Peyer's patch (tissue), 4 donors: ENCODE measurements at regions not wholly inside any gene's neighbourhood (a gene's known extent, or its start where the extent isn't known, plus 50 kb on each side); places are given as distances from the start of the nearest gene placed in this dataset.

ENCODE experiments used
- DNase-seq, 3 donors: peaks; one replicate each; pipeline ENCODE4 v3.0.0-alpha.2; 2017 to 2019
- H3K27ac ChIP-seq, 4 donors: fragments of 200-600 bp; sonication (generic); one replicate each; pipeline ENCODE4 v1.5.1; 2016 to 2019
- H3K27me3 ChIP-seq, 2 donors: fragments of 200-600 bp; sonication (generic); one replicate each; pipeline ENCODE4 v1.5.1; 2019
- H3K36me3 ChIP-seq, 3 donors: fragments of 200-600 bp; sonication (generic); one replicate each; pipeline ENCODE4 v1.5.1; 2016 to 2019
- H3K4me1 ChIP-seq, 4 donors: fragments of 200-600 bp; sonication (generic); one replicate each; pipeline ENCODE4 v1.5.1; 2016 to 2019
- H3K4me3 ChIP-seq, 4 donors: fragments of 200-600 bp; sonication (generic); 1 replicate in 3 of 4; 2 replicates in 1 of 4; pipeline ENCODE4 v1.5.1; 2016 to 2019; ENCODE audit warnings: mild to moderate bottlenecking in 1 of 4
- H3K9me3 ChIP-seq, 4 donors: fragments of 200-600 bp; sonication (generic); one replicate each; pipeline ENCODE4 v1.5.1; 2016 to 2019; ENCODE audit warnings: mild to moderate bottlenecking in 1 of 4
- POLR2A ChIP-seq, 2 donors: fragments of 450-650 bp; IDR thresholded peaks; one replicate each; pipeline ENCODE4 v1.5.1; 2017; ENCODE audit warnings: antibody characterized with exemption in 2 of 2, mild to moderate bottlenecking in 2 of 2, moderate library complexity in 2 of 2
- TF ChIP-seq, protein P1 (sequence below), 6 experiments: fragments of 450-650 bp in 4 of 6; fragments of 200-600 bp in 2 of 6; sonication (generic) in 1 of 6; IDR thresholded peaks; one replicate each; pipeline ENCODE4 v1.5.1; 2017 to 2019; ENCODE audit warnings: antibody characterized with exemption in 6 of 6, mild to moderate bottlenecking in 3 of 6, moderate library complexity in 1 of 6

DNA sequence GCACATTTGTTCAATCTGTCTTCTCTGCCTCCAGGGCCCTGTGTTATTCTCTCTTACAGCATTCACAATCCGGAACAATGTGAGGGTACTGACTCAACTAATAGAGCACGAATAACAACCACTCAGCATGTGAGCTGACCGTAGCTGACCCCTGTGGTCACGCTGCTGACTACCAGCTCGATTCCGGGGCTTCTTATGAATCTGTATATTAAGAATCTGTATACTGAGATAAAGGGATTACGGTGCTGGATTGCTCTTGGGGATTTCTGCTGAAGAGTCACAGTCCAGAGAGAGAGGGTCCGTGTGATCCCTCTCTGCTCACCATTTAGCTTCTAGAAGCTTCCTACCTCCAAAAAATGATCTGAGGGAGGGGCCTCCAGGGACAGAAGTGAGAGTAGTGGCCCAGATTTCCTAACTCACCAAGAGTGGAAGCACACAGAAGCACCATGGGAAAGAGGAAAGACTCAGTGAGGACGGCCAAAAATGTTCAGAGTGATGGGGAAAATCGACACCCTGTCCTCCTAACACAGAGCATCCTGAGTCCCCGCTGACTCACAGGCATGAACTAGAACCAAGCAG lies 156.2 kb downstream of the THBS2 start:
- no peaks in the 10 kb centered on the region for H3K27me3 ChIP-seq
- TF ChIP-seq, protein P1, sequence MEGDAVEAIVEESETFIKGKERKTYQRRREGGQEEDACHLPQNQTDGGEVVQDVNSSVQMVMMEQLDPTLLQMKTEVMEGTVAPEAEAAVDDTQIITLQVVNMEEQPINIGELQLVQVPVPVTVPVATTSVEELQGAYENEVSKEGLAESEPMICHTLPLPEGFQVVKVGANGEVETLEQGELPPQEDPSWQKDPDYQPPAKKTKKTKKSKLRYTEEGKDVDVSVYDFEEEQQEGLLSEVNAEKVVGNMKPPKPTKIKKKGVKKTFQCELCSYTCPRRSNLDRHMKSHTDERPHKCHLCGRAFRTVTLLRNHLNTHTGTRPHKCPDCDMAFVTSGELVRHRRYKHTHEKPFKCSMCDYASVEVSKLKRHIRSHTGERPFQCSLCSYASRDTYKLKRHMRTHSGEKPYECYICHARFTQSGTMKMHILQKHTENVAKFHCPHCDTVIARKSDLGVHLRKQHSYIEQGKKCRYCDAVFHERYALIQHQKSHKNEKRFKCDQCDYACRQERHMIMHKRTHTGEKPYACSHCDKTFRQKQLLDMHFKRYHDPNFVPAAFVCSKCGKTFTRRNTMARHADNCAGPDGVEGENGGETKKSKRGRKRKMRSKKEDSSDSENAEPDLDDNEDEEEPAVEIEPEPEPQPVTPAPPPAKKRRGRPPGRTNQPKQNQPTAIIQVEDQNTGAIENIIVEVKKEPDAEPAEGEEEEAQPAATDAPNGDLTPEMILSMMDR (IDR thresholded peaks at IDR 0.05): no peak
- no peak for TF ChIP-seq POLR2A (IDR thresholded peaks at IDR 0.05)
- no peak overlapping the region for H3K4me3 ChIP-seq
- no peaks in the 10 kb centered on the region for H3K36me3 ChIP-seq
- H3K9me3 ChIP-seq: no peaks in the 10 kb centered on the region
- no peak for DNase-seq
- no peak overlapping the region for H3K27ac ChIP-seq
- no peaks in the 10 kb centered on the region for H3K4me1 ChIP-seq

DNA sequence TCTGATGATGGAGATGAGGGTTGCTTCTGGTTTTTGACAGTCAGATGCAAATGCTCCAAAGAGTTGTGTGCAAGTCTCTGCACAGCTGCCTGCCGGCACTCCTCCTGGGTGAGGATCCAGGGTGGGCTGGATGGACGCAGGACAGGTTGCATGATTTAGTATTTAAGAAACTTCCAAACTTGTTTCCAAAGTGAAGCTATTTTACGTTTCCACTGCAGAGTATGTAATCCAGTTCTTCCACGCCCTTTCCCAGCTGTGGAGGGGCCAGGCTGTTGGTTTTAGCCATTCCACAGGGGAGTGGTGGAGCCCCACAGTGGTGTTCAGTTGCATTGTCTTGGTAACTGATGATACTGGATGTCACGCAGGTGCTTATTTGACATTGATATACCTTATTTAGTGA lies 157.3 kb downstream of the THBS2 start:
- no peak overlapping the region for H3K4me3 ChIP-seq
- no peak for DNase-seq
- H3K27ac ChIP-seq: no peak overlapping the region
- H3K27me3 ChIP-seq: no peaks in the 10 kb centered on the region
- H3K4me1 ChIP-seq: no peaks in the 10 kb centered on the region
- TF ChIP-seq, protein P1 (IDR thresholded peaks at IDR 0.05): no peak
- TF ChIP-seq POLR2A (IDR thresholded peaks at IDR 0.05): no peak
- no peaks in the 10 kb centered on the region for H3K36me3 ChIP-seq
- H3K9me3 ChIP-seq: no peaks in the 10 kb centered on the region

DNA sequence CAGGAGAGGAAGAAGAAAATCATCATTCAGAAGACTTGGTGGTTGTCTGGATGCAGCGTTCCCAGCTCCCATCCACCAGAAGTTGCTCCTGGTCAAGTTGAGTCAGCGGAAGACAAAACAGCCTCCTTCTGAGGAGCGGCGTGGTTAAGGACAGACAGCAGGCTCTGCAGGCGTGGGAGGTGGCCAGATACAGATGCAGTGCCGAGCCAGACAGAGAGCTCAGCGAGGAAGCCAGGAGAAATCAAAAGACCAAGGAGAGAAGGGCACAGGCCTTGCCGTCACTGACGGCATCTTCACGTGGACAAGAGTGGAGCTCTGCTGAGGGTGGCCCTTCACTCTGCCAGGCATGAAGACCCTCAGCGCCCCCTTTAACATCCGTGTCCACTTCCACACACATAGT lies 158.5 kb downstream of the THBS2 start:
- H3K4me1 ChIP-seq: no peaks in the 10 kb centered on the region
- H3K36me3 ChIP-seq: no peaks in the 10 kb centered on the region
- no peak for TF ChIP-seq POLR2A (IDR thresholded peaks at IDR 0.05)
- TF ChIP-seq, protein P1 (IDR thresholded peaks at IDR 0.05): no peak
- no peaks in the 10 kb centered on the region for H3K27me3 ChIP-seq
- no peak overlapping the region for H3K27ac ChIP-seq
- no peak overlapping the region for H3K4me3 ChIP-seq
- H3K9me3 ChIP-seq: peaks cover 0 to 10% (median 1%) of the 10 kb centered on the region in 4 donors
- no peak for DNase-seq

DNA sequence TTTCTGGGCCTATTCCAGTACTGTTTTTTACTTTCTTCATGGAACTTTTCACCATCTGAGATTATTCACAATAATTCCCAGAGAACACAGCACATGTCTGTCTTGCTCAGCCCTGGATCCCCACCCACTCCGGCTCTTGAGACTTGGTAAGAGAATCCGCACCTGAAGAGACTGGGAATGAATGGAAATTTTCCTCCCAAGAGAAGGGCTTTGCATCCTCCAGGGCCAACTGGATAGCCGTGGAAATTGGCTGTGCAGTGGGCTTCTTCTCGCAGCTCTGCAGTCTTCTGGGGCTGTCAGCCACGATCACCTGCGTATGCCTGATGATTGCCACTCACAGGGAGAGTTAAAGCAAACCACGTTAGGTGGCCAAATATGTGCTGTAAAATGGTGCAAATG lies 159.1 kb downstream of the THBS2 start:
- Histone ChIP-seq H3K27ac (no peak overlapping the region), H3K9me3 (peaks cover 0 to 10% (median 1%) of the 10 kb centered on the region in 4 donors), H3K4me1 (no peaks in the 10 kb centered on the region)

DNA sequence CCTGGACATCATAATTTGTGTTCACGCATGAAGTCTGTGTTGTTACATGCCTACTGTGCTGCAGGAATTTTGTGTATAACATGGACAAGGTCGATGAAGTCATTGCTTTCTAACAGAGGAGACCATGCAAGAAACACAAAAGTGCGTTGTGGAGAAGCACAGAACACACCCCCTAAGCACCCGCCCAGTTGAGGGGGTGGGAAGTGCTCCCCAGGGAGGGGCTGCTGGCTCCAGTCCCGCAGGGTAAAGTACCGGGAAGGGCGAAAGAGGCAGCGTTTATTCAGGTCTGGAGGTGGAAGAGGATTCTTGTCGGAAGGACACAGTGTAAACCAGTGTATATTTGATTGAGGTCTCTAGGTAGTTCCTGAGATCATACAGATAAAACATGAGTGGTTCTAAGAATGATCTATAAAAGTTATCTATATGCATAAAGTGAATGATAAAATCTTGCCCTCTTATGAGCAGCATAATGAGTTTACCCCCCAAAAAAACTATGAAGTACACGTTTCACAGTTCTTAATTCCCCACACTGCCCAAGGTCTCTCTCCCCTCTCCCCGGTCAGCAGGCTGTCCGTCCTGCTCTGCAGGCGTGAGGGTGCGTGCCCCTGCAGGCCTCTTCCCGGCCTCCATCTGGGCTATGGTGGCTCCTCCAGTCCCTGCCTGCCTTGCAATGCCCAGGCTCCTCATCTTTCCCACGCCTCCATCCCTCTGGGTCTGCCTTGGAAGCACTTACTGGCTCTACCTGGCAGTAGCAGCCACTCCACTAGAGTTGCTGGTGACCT lies 159.7 kb downstream of the THBS2 start:
- Histone ChIP-seq H3K4me1 (no peaks in the 10 kb centered on the region), H3K27me3 (no peaks in the 10 kb centered on the region), H3K36me3 (no peaks in the 10 kb centered on the region), H3K27ac (no peak overlapping the region), H3K4me3 (no peak overlapping the region), H3K9me3 (peaks cover 0 to 10% (median 1%) of the 10 kb centered on the region in 4 donors)
- DNase-seq: no peak
- TF ChIP-seq, protein P1 (IDR thresholded peaks at IDR 0.05): no peak
- TF ChIP-seq POLR2A (IDR thresholded peaks at IDR 0.05): no peak

More for the DNA sequence above, 159.1 kb downstream of the THBS2 start:
- TF ChIP-seq, protein P1 (IDR thresholded peaks at IDR 0.05): no peak
- no peak for TF ChIP-seq POLR2A (IDR thresholded peaks at IDR 0.05)
- no peak for DNase-seq
- Histone ChIP-seq H3K36me3 (no peaks in the 10 kb centered on the region), H3K27me3 (no peaks in the 10 kb centered on the region), H3K4me3 (no peak overlapping the region)
